OCI-M2 (cell line): ENCODE measurements at regions not wholly inside any gene's neighbourhood (a gene's known extent, or its start where the extent isn't known, plus 50 kb on each side); places are given as distances from the start of the nearest gene placed in this dataset.
"Not testable (repeated sequence)": the region's sequence is repeated elsewhere in the genome, so short reads cannot be mapped to it uniquely, and the experiment has no call there.

Experiments
- DNase-seq: peaks from one replicate; lab custom pipeline; 2025; ENCODE audit not compliant: unreplicated experiment; lab: John Stamatoyannopoulos, UW

DNA sequence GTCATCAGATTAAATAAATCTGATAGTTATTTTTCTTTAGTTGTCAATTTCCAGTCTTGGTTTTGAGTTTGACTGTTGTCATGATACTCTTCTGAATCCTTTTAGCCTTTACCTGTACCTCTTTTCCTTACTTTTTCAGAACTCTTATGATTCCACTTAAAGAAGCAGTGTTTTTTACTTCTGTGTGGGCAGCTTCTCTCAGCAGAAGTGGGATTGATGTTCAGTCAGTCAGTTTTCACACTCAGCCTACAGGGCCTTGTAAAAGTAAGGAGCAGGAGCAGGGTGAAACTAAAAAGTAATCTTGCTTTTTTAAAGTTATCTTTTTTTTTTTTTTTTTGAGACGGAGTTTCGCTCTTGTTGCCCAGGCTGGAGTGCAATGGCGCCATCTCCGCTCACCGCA is 75.1 kb downstream of the HAUS1 start:
- DNase-seq = no peak

- DNase-seq = no peak
These were observed 78.6 kb downstream of the HAUS1 start for GRCh38 chr18:46182633-46183358.

DNA sequence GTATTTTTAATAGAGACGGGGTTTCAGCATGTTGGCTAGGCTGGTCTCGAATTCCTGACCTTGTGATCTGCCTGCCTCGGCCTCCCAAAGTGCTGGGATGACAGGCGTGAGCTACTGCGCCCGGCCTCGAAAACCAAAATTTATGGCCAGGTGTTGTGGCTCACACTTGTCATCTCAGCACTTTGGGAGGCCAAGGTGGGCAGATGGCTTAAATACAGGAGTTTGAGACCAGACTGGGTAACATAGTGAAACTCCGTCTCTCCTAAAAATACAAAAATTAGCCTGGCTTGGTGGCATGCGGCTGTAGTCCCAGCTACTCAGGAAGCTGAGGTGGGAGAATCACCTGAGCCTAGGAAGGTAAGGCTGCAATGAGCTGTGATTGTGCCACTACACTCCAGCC is 80.1 kb downstream of the HAUS1 start:
- not testable (repeated sequence) for DNase-seq

DNA sequence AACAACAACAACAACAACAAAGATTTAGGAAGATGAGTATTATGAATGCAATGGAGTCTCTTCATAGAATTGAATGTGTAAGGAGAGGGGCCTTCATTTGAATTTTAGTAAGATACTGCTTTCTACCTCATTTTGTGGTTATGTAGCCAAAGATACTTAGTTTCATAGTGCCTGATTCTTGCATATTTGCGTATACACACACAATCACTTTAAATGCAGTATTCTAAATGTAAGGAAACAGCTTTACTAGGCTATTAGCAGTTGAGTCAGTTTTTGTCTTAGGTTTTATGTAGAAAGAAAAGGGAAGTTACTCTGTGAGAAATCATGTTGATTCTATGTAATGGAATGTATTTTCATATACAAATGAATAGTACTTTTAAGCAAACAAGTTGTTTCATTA is 80.5 kb downstream of the HAUS1 start:
- no peak for DNase-seq

DNA sequence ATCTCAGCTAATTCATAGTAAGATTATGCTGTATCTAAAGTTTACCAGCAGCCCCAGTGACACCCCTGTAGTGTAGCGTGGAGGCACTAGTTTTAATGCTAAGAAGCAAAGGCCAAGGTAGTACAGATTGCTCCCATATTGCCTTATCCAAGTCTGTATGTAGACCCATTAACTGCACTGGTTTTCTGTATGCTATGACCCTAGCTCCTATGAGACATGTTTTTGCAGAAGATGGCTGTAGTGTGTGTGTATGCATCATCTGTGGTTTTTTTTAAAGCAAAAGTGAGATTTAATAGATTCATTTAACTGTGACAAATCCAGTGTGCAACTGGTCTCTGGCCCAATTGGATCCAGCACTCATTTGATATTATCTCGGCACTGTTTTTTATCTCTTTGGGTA is 86.5 kb downstream of the HAUS1 start:
- DNase-seq = no peak

GRCh38 chr18:46196627-46197243 is 92.5 kb downstream of the HAUS1 start:
- DNase-seq = no peak

DNA sequence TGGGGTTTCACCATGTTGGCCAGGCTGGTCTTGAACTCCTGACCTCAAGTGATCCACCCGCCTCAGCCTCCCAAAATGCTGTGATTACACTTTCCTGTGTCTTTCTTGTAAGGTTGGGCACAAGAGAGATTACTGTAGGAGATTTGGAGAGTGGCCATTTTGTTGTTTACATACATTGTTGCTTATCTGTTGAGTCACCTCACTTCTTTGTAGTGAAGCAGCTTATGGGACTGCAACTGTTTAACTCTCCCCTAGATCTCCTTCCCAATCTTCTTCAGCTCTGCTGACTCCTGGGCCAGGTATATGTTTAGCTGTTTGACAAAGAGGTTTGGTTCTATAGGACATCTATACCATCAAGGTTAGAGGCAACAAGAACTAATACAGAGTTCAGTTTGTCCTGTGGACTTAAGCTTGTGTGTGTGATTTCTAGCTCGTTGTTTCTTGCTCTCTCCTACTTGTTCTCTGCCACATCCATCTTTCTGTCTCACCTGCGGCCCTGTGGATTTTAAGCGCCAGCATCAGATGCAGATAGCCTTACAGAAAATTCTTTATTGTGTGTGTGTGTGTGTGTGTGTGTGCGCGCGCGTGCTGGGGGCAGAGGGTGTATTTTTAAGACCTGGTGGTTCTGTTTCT is 95.4 kb downstream of the HAUS1 start:
- no peak for DNase-seq

- not testable (repeated sequence) for DNase-seq
These were observed 96.2 kb downstream of the HAUS1 start for GRCh38 chr18:46200178-46201055.

DNA sequence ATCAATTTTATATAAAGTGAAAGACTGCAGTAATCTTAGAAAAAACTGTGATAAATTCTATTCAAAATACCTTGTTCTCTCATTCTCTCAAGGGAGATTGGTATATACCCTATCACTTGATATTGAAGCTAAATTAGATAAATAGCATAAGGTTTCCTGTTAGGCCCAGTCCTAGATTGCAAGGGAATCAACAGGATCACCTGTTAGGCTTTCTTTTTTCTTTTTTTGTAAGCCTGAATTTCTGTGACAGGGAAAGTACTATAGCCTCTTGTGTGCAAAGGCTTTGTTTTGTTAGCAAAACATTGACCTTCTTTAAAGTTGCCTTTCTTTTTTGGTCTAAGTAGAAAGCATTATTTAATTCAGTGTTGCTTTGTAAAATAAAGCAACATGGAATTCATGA is 100.0 kb downstream of the HAUS1 start:
- DNase-seq = no peak

DNA sequence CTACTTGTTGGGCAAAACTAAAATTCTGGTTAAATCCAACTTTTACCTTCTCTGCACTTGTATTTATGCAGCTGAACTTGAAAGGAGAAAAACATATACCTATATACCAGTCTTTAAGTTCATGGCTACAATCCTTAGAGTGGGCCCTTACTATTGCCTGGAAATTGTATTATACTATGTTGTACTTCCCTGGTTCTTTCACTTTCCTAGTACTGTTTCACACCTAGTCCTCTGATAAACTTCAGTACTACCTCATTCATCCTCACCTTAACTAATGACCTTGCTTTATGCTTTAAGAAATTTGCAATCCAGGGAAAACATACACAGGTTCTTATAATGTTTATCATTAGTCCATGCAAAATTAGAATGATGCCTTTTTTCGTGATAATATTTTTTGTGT is 103.8 kb downstream of the HAUS1 start:
- DNase-seq = no peak

DNA sequence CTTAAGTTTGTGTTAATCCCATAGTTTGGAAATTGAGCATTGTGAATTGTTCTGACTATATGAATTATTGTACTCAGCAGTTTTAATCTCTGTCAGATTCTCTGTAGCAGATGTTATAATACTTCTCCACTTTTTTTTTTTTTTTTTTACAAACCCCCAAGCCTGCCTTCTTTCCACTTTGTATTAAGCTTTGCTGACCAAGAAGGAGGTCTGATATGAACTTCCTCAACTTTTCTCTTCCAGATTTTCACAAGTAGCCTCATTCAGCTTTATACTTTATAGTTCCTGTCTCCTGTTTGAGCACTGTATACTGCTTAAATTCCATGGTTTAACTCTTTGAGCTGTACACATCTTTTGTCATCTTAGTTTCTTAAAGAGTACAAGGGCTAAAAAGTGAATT is 105.0 kb downstream of the HAUS1 start:
- no peak for DNase-seq

GRCh38 chr18:46211816-46212215 is 107.6 kb downstream of the HAUS1 start:
- no peak for DNase-seq

DNA sequence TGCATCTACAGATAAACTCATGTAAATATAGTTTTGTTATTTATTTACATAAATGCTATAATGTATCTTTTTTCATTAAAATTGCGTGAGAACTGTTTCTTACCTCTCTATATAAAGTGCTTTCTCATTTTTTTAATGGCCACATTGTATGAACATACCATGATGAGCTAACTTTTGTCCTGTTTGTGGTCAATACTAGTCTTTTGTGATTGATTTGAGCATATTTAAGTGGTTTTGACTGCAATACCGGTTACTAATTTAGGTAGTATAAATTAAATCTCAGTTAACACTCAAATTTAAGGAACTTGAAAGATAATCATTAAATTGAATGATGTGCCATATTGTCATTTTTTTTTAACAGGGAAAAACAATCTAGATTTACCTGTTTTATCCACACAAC is 108.2 kb downstream of the HAUS1 start:
- DNase-seq = no peak

- no peak for DNase-seq
These were observed 109.1 kb downstream of the HAUS1 start for GRCh38 chr18:46213295-46213694.

DNA sequence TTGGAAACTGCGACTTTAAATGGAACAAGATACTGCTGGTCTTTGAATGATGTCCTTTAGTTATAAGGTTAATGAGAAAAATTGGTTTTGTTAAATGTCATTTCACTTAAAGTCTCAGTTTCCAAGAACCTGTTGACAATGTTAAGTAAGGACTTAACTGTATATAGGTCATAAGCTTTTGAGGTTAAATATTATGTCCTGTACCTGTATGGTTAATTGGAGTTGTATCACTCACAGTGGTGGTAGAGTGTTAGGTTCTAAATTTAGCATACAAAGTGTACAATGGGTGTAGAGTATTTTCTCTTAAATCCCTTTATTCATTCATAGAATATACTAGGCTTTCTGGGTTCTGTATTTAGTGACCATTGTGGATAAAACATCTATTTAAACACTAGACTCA is 110.2 kb downstream of the HAUS1 start:
- no peak for DNase-seq

GRCh38 chr18:46215902-46216723 is 111.9 kb downstream of the HAUS1 start:
- DNase-seq = no peak

DNA sequence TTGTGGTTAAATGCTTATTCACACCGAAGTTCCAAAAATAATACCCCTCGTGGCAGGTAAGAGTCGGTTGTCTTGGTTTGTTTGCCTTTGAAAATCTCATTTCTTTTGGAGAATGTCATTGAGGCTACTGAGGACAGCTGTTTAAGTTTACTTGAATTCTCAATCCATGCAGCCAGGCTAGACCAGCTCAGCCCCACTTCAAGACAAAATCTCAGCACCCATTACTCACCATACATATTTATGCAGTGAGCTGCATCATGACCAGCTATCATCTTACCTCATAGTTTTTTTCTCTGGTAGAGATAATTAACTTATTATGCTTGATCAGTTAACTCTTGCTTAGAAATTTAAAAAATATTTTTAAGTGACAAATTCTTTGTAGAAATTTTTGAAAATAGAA is 115.9 kb downstream of the HAUS1 start:
- DNase-seq = no peak

DNA sequence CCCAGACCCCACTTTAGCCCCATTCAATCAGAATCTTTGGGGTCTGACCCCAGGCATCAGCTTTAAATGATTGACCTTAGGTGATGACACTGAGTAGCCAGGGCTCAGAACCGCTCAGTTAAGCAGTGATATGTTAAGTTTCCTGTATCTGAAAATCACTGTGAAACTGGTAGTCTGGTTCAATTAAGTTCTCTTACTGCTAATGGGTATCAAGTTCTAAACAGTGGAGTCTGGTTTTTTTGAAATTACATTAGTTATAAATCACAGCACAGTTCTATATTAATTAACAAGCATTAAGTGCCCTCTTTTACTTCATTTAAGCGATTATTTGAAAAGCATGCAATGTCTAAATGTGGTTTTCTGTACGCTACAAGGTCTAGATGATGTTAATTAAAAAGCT is 117.9 kb downstream of the HAUS1 start:
- no peak for DNase-seq

DNA sequence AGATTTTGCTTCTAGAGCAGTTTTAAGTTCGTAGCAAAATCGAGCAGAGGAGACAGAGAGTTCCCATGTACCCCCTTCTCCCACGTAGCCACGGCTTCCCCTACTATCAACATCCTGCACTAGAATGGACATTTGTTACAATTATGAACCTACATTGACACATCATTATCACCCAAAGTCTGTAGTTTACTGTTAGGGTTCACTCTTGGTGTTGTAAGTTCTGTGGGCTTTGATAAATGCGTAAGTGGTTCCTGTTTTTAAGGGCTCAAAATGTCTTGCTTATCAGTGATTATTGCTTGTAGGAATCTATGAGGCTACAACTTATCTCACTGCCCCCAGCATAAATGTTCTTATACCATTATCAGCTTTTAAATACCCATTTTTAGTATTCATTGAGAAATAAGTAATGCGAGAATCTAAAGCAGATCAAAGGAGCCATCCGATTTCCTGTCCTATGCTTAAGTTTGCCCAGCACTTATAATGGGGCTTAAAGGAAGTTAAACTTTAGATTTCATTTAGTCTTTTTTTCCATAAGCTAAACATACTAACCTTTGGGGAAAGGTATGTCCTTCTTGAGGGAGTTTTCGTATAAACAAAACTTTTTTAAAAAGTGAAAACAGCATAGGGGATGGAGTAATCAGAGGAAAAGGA is 118.7 kb downstream of the HAUS1 start:
- peak; percentile 28 for DNase-seq

DNA sequence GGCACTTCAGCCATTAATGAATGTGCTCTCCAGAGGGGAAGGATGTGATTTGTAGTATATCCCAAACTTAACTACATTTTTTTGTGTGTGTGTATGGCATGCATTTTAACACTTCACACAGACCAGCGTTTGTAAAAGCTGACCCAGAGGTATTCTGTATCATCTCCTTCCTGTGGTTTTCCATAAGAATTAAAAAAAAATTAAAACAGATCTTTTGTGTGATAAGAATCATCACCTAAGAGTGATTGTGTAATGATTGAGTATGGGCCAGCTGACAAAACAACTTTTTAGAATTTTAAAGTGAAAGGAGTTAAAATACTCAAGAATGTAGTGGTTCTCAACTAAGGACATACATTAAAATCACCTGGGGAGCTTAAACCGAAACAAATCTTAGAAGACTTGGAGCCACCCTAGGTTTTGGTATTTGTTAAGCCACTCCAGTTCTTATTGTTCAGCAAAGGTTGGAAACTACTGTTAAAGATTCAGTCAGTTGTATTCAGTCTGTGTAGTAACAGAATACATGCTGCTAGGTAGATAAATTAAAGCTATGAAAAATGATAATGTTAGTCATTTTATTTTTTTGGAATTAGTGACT is 120.1 kb downstream of the HAUS1 start:
- no peak for DNase-seq
